Suprapubic skin (tissue), 3 donors: ENCODE measurements at regions not wholly inside any gene's neighbourhood (a gene's known extent, or its start where the extent isn't known, plus 50 kb on each side); places are given as distances from the start of the nearest gene placed in this dataset.

ENCODE experiments used
- CTCF ChIP-seq, 2 donors: fragments of 200-600 bp in 1 of 2; fragments of 450-650 bp in 1 of 2; sonication (generic) in 1 of 2; IDR thresholded peaks; one replicate each; pipeline ENCODE4 v1.5.1; 2016 to 2019; ENCODE audit warnings: antibody characterized with exemption in 2 of 2, mild to moderate bottlenecking in 1 of 2, moderate library complexity in 1 of 2
- EP300 ChIP-seq: sonication (generic); formaldehyde crosslinking; IDR thresholded peaks from one replicate; pipeline ENCODE4 v1.6.1; 2017; ENCODE audit warnings: antibody characterized with exemption
- POLR2A ChIP-seq, 2 donors: fragments of 450-650 bp; IDR thresholded peaks; one replicate each; pipeline ENCODE4 v1.6.1; 2017; ENCODE audit warnings: antibody characterized with exemption in 2 of 2, mild to moderate bottlenecking in 2 of 2, moderate library complexity in 2 of 2

- no peak for TF ChIP-seq CTCF (IDR thresholded peaks at IDR 0.05)
- no peak for TF ChIP-seq EP300
- TF ChIP-seq POLR2A (IDR thresholded peaks at IDR 0.05) = no peak
Observed at GRCh38 chr6:27138837-27139755, 108.4 kb upstream of the PRSS16 start.
